ENCODE measurements at regions not wholly inside any gene's neighbourhood (a gene's known extent, or its start where the extent isn't known, plus 50 kb on each side); places are given as distances from the start of the nearest gene placed in this dataset.

- no peak for TF ChIP-seq CTCF (conservative IDR thresholded peaks at IDR 0.05; ENCODE audit: low read depth in 2 of 2)
- TF ChIP-seq EZH2phosphoT487 (IDR thresholded peaks at IDR 0.05; ENCODE audit: unreplicated experiment), result no peak
- TF ChIP-seq STAT1 (IDR thresholded peaks at IDR 0.05; ENCODE audit: unreplicated experiment), result no peak
- no peak for TF ChIP-seq EZH2 (IDR thresholded peaks at IDR 0.05; ENCODE audit: low read depth, unreplicated experiment)
- TF ChIP-seq POLR2AphosphoS5 (IDR thresholded peaks at IDR 0.05; ENCODE audit: low read depth), result no peak
- no peak for TF ChIP-seq REST (IDR thresholded peaks at IDR 0.05; ENCODE audit: unreplicated experiment)
- no peak for TF ChIP-seq NANOG (IDR thresholded peaks at IDR 0.05; ENCODE audit: borderline replicate concordance)
- TF ChIP-seq CREB1 (CRISPR knock-in tag; IDR thresholded peaks at IDR 0.05; ENCODE audit: low read depth), result no peak
- TF ChIP-seq JUNB (IDR thresholded peaks at IDR 0.05; ENCODE audit: unreplicated experiment), result no peak
These were observed 421.9 kb upstream of the ADAMTS5 start for GRCh38 chr21:27388825-27389224.

Data from GM23338 (cell line).